NCI-H524 treated with DMSO at 0.1 percent for 48 hours (cell line): ENCODE measurements at regions not wholly inside any gene's neighbourhood (a gene's known extent, or its start where the extent isn't known, plus 50 kb on each side); places are given as distances from the start of the nearest gene placed in this dataset.

Source experiments
- DNase-seq: peaks from one replicate; lab custom pipeline; 2025; lab: John Stamatoyannopoulos, UW

- peak; percentile 14 for DNase-seq
These were observed 547.5 kb upstream of the TNP1 start for GRCh38 chr2:217407362-217407761.

- no peak for DNase-seq
These were observed 544.4 kb upstream of the TNP1 start for GRCh38 chr2:217404236-217404760.

- peak; percentile 74 for DNase-seq
These were observed 543.0 kb upstream of the TNP1 start for GRCh38 chr2:217402761-217403383.

GRCh38 chr2:217402144-217402543 is 542.3 kb upstream of the TNP1 start:
- DNase-seq: no peak

DNA sequence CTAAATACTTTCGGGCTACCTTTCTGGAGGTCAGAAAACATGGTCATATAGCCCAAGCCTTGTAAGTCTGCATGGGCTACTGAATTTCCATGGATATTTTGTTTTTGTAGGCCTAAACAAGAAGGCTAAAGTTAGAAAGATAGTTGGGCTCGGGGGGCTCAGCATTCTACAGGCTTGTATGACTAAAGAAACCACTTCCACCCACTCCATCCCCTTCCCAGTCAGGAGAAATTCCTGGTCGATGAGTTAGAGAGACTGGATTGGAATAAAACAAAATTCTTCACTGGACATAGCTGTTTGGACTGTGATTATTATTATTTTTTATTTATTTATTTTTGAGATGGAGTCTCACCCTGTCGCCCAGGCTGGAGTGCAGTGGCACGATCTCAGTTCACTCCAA is 539.4 kb upstream of the TNP1 start:
- no peak for DNase-seq

- no peak for DNase-seq
These were observed 539.0 kb upstream of the TNP1 start for GRCh38 chr2:217398860-217399259.

GRCh38 chr2:217398101-217398500 is 538.2 kb upstream of the TNP1 start:
- DNase-seq: no peak

DNA sequence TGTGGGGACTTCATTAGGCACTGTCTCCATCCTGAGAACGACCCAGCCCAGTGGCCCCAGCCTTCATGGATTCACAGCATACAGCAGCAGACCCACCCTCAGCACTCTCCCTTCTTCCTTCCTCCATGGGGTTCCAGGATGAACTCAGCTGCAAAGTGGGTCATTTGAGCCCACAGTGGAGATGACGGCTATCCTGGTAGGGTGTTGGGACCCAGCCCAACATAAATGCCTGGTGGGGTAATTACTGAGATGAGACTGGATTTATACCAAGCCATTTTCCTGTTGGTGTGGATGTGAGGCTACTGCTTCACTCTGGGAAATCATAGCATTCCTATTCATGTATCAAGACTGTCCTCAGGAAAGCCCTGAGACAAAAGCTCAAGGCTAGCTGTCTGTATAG is 536.7 kb upstream of the TNP1 start:
- DNase-seq: no peak

- DNase-seq: no peak
These were observed 536.3 kb upstream of the TNP1 start for GRCh38 chr2:217396165-217396564.

GRCh38 chr2:217394510-217395351 is 534.9 kb upstream of the TNP1 start:
- no peak for DNase-seq

GRCh38 chr2:217393585-217394032 is 533.7 kb upstream of the TNP1 start:
- DNase-seq: no peak

- DNase-seq: no peak
These were observed 533.2 kb upstream of the TNP1 start for GRCh38 chr2:217392930-217393584.

DNA sequence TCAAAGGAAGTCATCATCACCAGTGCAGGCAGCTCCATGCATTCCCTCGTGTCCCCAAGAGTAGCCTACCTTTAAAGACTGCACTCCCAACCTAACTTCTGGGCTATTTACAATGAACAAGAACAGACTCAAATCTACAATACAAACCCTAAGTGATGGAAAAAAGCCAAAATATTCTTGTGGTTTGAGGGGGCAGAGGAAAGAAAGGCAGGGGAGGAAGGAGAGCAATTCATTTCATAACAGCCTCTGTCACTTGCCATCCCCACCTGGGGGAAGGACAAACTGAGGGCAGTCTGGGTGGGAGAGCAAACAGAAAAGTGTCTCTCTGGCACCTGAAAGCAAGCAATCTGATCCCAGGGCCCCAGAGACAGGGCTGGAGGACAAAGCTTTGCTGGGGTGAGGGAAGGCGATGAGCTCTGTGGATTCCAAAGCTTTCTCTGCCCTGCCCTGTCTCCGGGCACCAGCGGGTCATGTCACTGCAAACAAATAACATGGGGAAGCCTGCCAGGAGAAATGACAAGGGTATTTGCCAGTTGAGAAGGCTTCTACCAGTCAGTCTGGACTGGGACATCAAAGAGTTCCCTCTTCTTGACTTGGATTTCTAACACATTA is 528.0 kb upstream of the TNP1 start:
- DNase-seq: no peak

- no peak for DNase-seq
These were observed 526.2 kb upstream of the TNP1 start for GRCh38 chr2:217386041-217386440.

DNA sequence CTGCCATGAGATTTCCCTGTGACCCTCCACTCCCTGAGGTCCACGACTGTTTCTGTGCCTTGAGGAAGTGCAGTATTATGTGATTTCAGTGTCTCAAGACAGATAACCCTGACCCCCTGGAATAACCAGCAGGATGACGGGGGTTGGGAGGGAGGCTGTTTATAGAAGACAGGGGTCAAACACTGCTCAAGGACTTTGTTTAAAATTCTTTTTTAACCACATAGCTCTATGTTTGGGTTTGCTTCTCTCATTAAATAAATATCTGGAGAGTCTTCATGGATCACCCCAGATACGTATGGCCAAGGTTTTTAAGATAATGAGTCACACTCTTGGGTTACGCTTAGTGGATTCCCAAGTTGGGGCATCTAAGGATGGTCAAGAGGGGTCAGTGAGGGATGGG is 523.8 kb upstream of the TNP1 start:
- no peak for DNase-seq

DNA sequence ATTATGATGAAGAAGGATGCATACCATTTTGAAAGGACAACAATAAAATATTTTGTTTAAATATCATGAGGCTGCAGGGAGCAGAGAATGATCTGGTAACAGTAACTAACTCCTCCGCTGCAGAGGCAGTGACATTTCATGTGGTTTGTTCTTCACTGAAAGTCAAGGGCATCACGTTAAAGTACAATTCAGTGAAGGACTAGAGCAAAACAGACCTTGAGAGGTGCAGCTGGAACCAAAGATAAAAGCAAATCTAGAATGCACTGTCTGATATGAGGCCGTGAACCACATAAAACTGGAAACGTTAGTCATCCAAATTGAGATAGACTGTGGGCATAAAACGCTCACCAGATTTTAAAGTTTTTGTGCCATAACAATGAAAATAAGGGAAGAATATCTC is 522.9 kb upstream of the TNP1 start:
- DNase-seq: no peak

DNA sequence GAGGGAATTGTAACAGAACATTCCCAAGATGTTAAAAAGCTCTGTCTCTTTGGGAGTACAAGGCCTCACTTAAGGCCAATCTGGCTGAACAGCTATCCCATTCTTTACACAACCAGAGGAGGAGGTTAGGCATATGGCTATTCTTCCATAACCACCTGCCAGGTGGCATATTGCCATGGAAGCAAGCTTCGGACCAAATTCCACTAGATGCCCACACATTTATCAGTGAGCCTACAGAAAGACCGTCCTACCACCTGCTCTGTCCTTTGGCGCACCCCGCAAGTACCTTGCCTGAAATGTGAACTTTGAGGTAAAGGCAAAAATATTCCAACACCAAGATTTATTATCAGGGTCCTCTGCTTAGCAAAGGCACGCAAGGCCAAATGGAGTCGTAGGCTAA is 519.9 kb upstream of the TNP1 start:
- no peak for DNase-seq

GRCh38 chr2:217372794-217373193 is 512.9 kb upstream of the TNP1 start:
- DNase-seq: no peak

DNA sequence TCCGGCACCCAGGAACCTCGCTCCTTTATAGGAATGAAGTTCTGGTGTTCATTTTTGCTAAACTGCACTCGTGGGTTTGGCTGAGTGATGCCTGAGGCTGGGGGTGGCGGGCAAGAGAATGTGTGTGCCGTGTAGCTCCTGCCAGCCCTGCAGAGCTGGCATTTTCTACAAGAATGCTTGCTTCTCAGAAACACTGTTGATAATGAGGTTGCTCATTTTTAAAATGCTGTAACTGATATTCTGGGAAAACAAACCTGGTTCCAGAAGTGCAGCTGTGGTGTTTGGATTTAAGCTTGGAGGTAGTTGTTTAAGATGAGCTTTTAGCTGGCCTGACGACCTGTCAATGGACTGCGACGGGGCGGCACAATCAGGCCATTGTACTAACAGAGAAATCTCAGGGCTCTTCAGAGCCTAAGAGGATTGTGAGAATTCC is 511.9 kb upstream of the TNP1 start:
- DNase-seq: no peak

- no peak for DNase-seq
These were observed 510.5 kb upstream of the TNP1 start for GRCh38 chr2:217370391-217370790.

- no peak for DNase-seq
These were observed 507.6 kb upstream of the TNP1 start for GRCh38 chr2:217367464-217367863.

DNA sequence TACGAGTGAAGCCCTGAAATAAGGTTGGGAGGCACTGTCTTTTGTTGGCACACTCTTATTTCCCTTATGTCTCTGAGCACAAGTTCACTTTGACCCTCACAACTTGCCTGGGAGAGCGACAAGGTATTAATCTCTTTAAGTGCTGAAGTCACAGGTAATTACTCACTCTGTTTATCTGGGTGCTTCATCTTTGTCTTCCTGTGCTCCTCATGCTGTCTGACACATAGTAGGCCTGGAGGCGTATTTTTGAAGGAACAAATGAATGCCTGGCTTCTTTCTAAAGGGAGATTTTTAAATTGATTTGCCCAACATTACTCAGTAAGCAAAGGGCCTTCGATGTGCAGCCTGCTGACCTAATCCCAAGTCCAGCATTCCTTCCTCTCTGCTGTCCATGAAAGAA is 507.1 kb upstream of the TNP1 start:
- no peak for DNase-seq
